Endothelial cell of umbilical vein (primary cell): ENCODE measurements at regions not wholly inside any gene's neighbourhood (a gene's known extent, or its start where the extent isn't known, plus 50 kb on each side); places are given as distances from the start of the nearest gene placed in this dataset.

ENCODE experiments used
- BruUV-seq: library from RNA; stranded (reverse); fragments of 400-500 nt; replicated peaks from 2 replicates; lab custom pipeline; 2021; lab: Mats Ljungman, UMichigan
- CTCF ChIA-PET: fragments of 300-600, 350-600 bp; sonication (Branson Sonifier 250); formaldehyde crosslinking; loops from one replicate; lab custom pipeline; 2021; ENCODE audit warnings: antibody characterized with exemption, inconsistent platforms; lab: Charles Lee
- POLR2A ChIA-PET: fragments of 300-600, 350-600 bp; sonication (Branson Sonifier 250); formaldehyde crosslinking; loops from one replicate; lab custom pipeline; 2021; ENCODE audit warnings: antibody characterized with exemption, inconsistent platforms; lab: Charles Lee
- DNase-seq: peaks from one replicate; pipeline ENCODE4 v3.0.0-alpha.2; 2011; ENCODE audit warnings: low read depth, low spot score
- FAIRE-seq: peaks from 2 replicates; lab custom pipeline; 2011; peaks lifted over from hg19 to GRCh38; lab: Jason Lieb, UNC
- H2AFZ ChIP-seq: 2 replicates; pipeline ENCODE4 v1.6.0; 2012; ENCODE audit warnings: low read depth, low read length, control low read depth, inconsistent platforms
- H3K27ac ChIP-seq: 2 replicates; pipeline ENCODE4 v1.5.1; 2011; ENCODE audit warnings: low read depth, mild to moderate bottlenecking, control low read depth, low read length, moderate library complexity; ENCODE audit not compliant: insufficient read depth
- H3K27me3 ChIP-seq, 2 experiments: 2 replicates each; pipeline versions ENCODE4 v1.6.0 to v1.6.1; 2011; ENCODE audit warnings: low read length in 2 of 2, mixed read lengths in 1 of 2; ENCODE audit not compliant: control insufficient read depth in 2 of 2, insufficient read depth in 2 of 2
- H3K36me3 ChIP-seq, 2 experiments: 2 replicates in 1 of 2; 3 replicates in 1 of 2; pipeline ENCODE4 v1.5.1; 2011; ENCODE audit warnings: low read length in 2 of 2, mild to moderate bottlenecking in 1 of 2, moderate library complexity in 1 of 2; ENCODE audit not compliant: control insufficient read depth in 2 of 2, insufficient read depth in 2 of 2; ENCODE audit errors: extremely low read depth in 1 of 2
- H3K4me1 ChIP-seq: 3 replicates; pipeline ENCODE4 v1.5.1; 2011; ENCODE audit warnings: mild to moderate bottlenecking, low read length; ENCODE audit not compliant: control insufficient read depth, insufficient read depth; ENCODE audit errors: extremely low read depth
- H3K4me2 ChIP-seq: 2 replicates; pipeline ENCODE4 v1.6.1; 2011; ENCODE audit warnings: low read length, control low read depth, mixed read lengths; ENCODE audit not compliant: insufficient read depth
- H3K4me3 ChIP-seq, 3 experiments: fragments of 200-600 bp in 1 of 3; sonication (generic), shearing (Covaris generic) in 1 of 3; replicated peaks in 1 of 3; 2 replicates each; pipeline ENCODE4 v1.5.1; 2011 to 2016; ENCODE audit warnings: control low read depth in 3 of 3, low read length in 3 of 3, mild to moderate bottlenecking in 2 of 3, inconsistent platforms in 1 of 3, low read depth in 1 of 3, moderate library complexity in 1 of 3; ENCODE audit not compliant: insufficient read depth in 1 of 3
- H3K79me2 ChIP-seq: 2 replicates; pipeline ENCODE4 v1.6.0; 2012; ENCODE audit warnings: low read length, inconsistent platforms; ENCODE audit not compliant: control insufficient read depth, insufficient read depth
- H3K9ac ChIP-seq: replicated peaks from 2 replicates; pipeline ENCODE3; 2011; ENCODE audit warnings: low read length, control low read depth; ENCODE audit not compliant: insufficient read depth; ENCODE audit errors: extremely low read depth
- H3K9me1 ChIP-seq: replicated peaks from 3 replicates; pipeline ENCODE4 v1.6.0; 2011; ENCODE audit warnings: mild to moderate bottlenecking, low read length; ENCODE audit not compliant: control insufficient read depth, insufficient read depth; ENCODE audit errors: extremely low read depth
- H3K9me3 ChIP-seq: replicated peaks from 2 replicates; pipeline ENCODE4 v1.5.1; 2012; ENCODE audit warnings: low read length, inconsistent platforms; ENCODE audit not compliant: control insufficient read depth, insufficient read depth
- H4K20me1 ChIP-seq: replicated peaks from 2 replicates; pipeline ENCODE3; 2011; ENCODE audit warnings: mild to moderate bottlenecking, low read length; ENCODE audit not compliant: control insufficient read depth, insufficient read depth; ENCODE audit errors: extremely low read depth
- CTCF ChIP-seq, 2 donors: IDR thresholded peaks; 1 replicate in 1 of 2; 2 replicates in 1 of 2; pipeline ENCODE4 v1.5.1; 2011; ENCODE audit warnings: low read length in 2 of 2, mild to moderate bottlenecking in 2 of 2, moderate library complexity in 2 of 2, control low read depth in 1 of 2, inconsistent platforms in 1 of 2, low read depth in 1 of 2; ENCODE audit not compliant: insufficient read depth in 1 of 2; ENCODE audit errors: extremely low read depth in 1 of 2
- EZH2 ChIP-seq: IDR thresholded peaks from 2 replicates; pipeline ENCODE4 v1.6.1; 2012; ENCODE audit warnings: borderline replicate concordance, low read depth, mild to moderate bottlenecking, moderate library complexity, low read length, inconsistent platforms; ENCODE audit not compliant: severe bottlenecking
- FOS ChIP-seq: IDR thresholded peaks from 2 replicates; pipeline ENCODE4 v1.6.1; 2011; ENCODE audit warnings: mild to moderate bottlenecking, low read length, moderate library complexity, borderline replicate concordance; ENCODE audit not compliant: insufficient read depth
- GATA2 ChIP-seq: IDR thresholded peaks from 2 replicates; pipeline ENCODE4 v1.7.0; 2011; ENCODE audit warnings: low read depth, mild to moderate bottlenecking, moderate library complexity, mixed read lengths, low read length; ENCODE audit not compliant: insufficient read length, insufficient read depth
- JUN ChIP-seq: IDR thresholded peaks from 2 replicates; pipeline ENCODE4 v1.6.1; 2011; ENCODE audit warnings: borderline replicate concordance, low read depth; ENCODE audit not compliant: insufficient read length, insufficient read depth
- MAX ChIP-seq: IDR thresholded peaks from 2 replicates; pipeline ENCODE4 v1.6.1; 2011; ENCODE audit not compliant: insufficient read depth, insufficient read length
- MYC ChIP-seq: IDR thresholded peaks from one replicate; pipeline ENCODE4 v1.6.1; 2011; ENCODE audit warnings: mild to moderate bottlenecking, low read depth, low read length
- POLR2A ChIP-seq: IDR thresholded peaks from 2 replicates; pipeline ENCODE4 v1.6.1; 2012; ENCODE audit warnings: low read depth, mild to moderate bottlenecking, control low read depth, low read length
- POLR2AphosphoS5 ChIP-seq: IDR thresholded peaks from 2 replicates; pipeline ENCODE4 v1.6.1; 2012; ENCODE audit warnings: low read depth, mild to moderate bottlenecking, control low read depth, low read length, moderate library complexity; ENCODE audit not compliant: insufficient read depth
- dilution Hi-C: fragments of 300-500 bp; cut with MboI; formaldehyde crosslinking; loops from one replicate; pipeline ENCODE4 v1.15.0; 2019; ENCODE audit warnings: low sequenced_read_pairs; ENCODE audit not compliant: extremely low pct_ligation_motif_present
- intact Hi-C: fragments of 100-400 bp; cut with micrococcal nuclease; formaldehyde crosslinking; loops from one replicate; pipeline ENCODE4 v1.10.0; 2022

- no peaks in the 10 kb centered on the region for H3K79me2 ChIP-seq
- DNase-seq (no peak), FAIRE-seq (no peak)
- no peaks in the 10 kb centered on the region for H3K36me3 ChIP-seq
- no peak overlapping the region for H3K4me3 ChIP-seq
- no peaks in the 10 kb centered on the region for H3K27me3 ChIP-seq
- H3K4me2 ChIP-seq: no peak overlapping the region
- no peaks in the 10 kb centered on the region for H3K9me1 ChIP-seq
- BruUV-seq: no TSS peak
- no peaks in the 10 kb centered on the region for H3K4me1 ChIP-seq
- H4K20me1 ChIP-seq: no peaks in the 10 kb centered on the region
- H2AFZ ChIP-seq: no peak overlapping the region
- no peaks in the 10 kb centered on the region for H3K9me3 ChIP-seq
- dilution Hi-C loops: no loop called here
- no peak overlapping the region for H3K27ac ChIP-seq
- intact Hi-C loops: no loop called here
- CTCF ChIA-PET: no interaction called here
- POLR2A ChIA-PET: no interaction called here
- no peak overlapping the region for H3K9ac ChIP-seq
- TF ChIP-seq EZH2 (no peak), MYC (no peak), POLR2AphosphoS5 (no peak), JUN (no peak), GATA2 (no peak), CTCF (IDR thresholded peaks at IDR 0.05; ENCODE audit: extremely low read depth in 1 of 2, insufficient read depth in 1 of 2, low read depth in 1 of 2, low read length in 2 of 2) (no peak), MAX (no peak), POLR2A (no peak), FOS (no peak)
Observed at GRCh38 chr22:47388331-47388730, 625.9 kb downstream of the TBC1D22A start.
